SW 1271 (cell line): ENCODE measurements at regions not wholly inside any gene's neighbourhood (a gene's known extent, or its start where the extent isn't known, plus 50 kb on each side); places are given as distances from the start of the nearest gene placed in this dataset.

Experiments
- DNase-seq, 2 experiments: peaks; one replicate each; lab custom pipeline; 2025; lab: John Stamatoyannopoulos, UW

GRCh38 chr2:67660015-67660602 lies 263.0 kb downstream of the ETAA1 start:
- DNase-seq, result no peak

GRCh38 chr2:67660871-67661270 lies 263.7 kb downstream of the ETAA1 start:
- DNase-seq, result no peak

GRCh38 chr2:67662222-67662621 lies 265.1 kb downstream of the ETAA1 start:
- DNase-seq, result no peak

DNA sequence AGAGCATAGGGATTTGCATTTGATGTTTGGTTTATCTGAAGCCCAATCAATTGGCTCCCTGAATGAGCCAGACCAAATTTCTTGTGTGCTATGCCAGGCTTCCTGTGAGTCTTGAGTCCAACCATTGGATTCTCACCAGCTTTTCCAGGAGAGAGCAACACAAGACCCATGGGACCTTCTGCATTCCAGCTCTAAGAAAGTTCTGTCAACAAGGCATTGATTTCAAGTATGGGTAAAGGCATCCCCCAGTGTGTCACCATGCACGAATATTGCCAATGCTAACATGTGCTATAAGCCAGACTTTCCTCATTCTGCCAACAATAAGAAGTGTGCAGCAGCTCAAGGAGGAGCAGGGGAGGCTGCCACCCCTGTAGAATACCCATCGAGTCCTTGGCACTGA lies 266.6 kb downstream of the ETAA1 start:
- DNase-seq, result no peak

DNA sequence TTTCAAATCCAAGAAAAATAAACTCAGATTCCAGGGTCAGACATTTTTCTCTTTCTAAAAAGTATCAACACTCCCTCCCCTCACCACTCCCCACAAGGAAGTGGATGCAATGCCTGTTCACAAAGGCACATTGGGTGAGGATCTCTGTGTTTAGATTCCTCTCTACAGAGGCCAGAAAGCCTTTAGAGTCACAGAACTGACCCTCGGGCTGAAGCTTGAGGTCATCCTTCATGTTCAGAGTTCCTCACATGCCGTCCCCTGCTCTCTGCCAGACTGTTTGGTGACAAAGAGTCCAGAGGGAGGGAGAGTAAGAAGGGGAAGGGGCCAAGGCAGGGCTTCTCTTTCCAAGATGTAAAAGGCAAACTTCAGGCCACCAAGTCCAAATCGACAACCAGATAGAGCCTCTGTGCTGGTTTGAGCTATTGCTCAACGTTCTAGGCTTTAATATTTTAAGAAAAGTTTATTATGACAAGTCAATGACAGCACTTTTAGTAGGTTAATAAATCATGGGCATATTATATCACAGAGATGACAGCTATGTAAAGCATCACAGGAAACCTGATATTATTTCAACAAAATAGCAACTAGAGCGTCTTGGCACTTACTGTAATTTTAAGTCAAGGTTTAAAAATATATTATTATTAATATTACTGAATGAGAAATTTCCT lies 269.4 kb downstream of the ETAA1 start:
- no peak for DNase-seq

DNA sequence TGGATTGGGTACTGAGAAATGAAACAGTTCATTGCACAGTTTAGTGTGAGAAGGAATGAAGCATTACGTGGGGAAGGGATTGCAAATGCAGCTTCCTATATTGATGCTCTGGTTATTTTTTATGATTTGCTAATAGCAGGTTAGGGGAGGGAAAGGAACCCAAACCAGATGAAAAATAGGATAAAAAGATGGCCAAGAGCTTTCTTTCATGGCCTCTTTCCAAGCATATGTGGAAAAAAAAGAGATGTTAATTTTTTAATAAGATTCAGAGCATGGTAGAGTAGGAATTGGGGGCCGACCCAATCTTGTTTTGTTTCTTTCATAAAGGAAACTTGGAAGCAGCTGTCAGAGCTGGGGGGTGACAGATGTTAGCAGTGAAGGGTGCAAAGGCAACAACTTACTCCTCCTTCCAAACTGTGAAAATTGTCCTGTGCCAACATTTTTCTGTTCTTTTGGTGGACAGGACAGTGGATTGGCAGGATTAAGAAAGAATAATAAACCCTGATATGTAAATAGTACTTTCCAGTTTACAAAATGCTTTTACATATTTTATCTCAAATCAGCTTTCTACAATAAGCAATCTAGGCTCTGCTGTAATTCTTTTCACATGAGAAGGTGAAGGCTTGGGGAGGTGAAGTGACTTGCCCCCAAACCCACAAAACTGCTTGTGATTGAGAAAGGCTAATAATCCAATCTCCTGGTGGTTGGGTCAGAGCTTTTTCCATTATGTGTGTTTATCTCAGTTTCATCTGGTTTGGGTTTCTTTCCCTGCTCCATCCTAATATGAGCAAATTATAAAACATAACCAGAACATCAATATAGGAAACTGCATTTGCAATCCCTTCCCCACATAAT lies 270.1 kb downstream of the ETAA1 start:
- no peak for DNase-seq

DNA sequence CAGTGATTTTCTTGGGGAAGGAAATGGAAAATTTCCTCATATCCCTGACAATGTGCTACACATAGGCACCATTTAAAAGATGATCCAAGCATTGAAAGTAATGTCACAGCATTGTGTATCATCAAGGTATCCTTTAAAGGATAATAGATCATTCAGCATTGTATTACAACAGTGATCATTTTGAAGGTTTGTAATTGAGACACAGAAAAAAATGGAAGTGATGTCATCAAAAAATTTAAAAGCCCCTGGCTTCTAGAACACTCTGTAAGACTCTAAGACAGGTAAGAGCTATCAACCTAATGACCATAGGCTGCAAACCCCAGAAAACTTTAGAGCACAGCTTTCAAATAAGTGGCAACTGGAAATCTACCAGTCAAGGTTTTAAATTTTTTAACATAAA lies 271.4 kb downstream of the ETAA1 start:
- no peak for DNase-seq

DNA sequence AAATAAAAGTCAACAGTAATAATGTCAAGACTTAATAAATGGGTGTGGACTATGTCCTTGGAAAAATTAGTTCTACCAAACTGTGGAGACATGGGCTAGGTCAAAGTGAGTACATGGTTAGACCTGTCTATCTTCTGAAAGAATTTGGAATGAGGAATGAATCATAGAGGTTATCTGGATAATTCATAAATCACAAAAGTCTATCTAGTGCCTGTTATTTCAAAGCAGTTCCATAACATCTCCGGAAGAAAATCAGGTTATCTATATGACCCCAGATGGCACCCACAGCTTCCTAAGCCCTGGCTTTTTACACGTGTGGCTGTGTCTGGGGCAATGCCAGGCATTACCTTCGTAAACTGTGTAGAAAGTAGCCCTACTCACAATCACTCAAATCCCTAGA lies 272.0 kb downstream of the ETAA1 start:
- no peak for DNase-seq

DNA sequence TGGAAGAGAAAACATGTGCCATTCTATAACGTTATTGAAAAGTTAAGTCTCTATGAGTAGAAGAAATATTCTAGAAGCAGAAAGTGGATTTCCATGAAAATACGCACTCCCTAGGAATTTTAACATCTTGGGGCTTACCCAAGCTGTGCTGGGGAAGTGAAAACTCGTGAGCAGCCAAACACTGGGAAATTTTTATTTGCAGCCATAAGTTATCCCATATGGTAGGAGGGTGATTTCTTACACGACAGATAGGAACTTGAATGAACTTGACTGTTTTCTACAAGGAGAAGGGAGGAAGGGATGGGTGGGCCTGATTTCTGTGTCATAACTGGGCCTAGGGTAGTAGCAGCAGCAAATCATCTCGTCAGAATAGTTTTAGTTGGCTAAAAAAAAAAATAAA lies 272.6 kb downstream of the ETAA1 start:
- DNase-seq, result no peak

DNA sequence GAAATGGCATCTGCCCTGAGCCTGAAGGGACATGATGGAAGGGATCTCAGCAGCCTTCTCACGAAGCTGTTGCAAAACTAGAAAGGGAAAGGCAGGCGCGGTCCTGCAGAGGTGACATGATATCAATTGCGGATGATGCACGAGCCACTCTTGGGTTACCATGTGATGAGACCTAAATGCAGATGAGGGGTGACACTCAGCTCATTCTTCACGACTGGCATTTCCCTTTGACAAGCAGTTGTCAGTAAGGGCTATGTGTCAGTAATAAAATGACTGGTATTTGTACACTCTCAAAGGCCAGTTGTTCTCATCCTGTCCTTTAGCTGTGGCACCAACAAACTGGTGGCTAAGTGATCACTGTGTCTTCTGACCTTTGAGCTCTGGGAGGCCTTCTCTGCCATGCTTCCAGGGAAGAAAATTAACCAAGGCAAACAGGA lies 273.6 kb downstream of the ETAA1 start:
- DNase-seq, result no peak

DNA sequence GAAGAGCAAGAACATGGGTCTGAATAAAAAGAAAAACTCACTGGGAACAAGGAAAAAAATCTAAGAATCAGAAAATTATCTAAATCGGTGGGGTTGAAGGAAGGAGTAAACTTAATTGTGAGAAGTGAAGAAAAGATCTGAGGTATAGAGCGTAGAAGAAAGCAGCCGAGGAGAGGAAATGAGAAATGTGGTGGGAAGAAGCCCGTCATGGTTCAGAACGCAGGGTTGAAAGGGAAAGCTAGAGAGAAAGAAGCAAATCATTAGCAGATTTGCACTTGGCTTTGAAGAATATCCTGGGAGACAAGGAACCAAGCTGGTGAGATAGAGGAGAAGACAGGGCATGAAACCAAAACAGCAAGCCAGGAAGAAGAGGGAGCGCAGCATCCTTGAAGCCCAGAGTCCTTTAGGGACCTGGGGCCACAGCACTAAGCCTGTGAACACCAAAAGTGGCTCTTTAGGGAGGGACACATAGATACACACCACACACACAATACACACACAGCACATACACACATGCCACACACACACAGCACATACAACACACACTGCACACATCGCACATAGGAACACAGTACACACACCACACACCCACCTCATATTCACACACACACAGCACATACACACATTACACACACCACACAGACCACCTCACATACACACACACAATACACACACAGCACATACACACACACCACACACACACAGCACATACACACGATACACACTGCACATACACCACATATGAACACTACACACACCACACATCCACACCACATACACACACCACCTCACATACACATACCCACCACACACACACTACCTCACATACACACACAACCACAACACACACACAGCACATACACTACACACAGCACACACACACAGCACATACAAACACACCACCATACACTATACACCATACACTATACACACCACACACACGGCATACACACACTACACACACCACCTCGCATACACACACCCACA lies 274.6 kb downstream of the ETAA1 start:
- no peak for DNase-seq

- no peak for DNase-seq
Observed at GRCh38 chr2:67674668-67675067, 277.5 kb downstream of the ETAA1 start.

GRCh38 chr2:67684991-67685390 lies 287.9 kb downstream of the ETAA1 start:
- no peak for DNase-seq

- DNase-seq, result no peak
Observed at GRCh38 chr2:67686254-67686653, 289.1 kb downstream of the ETAA1 start.

DNA sequence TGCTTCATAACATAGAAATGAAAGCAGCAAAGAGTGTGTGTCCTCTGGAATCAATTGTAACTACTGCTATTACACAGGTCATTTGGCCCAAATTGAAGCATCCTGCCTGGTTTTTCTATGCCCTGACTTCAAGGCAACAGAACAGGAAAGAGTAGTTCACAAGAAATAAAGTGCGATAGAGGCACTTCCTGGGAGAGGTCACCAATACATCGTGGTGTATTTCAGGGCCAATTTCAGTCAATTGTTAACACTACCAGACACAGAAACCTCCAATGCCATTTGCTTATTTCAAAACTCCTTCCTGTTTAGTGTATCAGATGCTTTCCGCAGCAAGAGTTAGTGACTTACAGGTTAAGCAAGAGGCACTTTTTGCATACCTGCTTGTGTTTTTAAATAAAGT lies 292.1 kb downstream of the ETAA1 start:
- no peak for DNase-seq

- no peak for DNase-seq
Observed at GRCh38 chr2:67689651-67690050, 292.5 kb downstream of the ETAA1 start.

- DNase-seq, result no peak
Observed at GRCh38 chr2:67694445-67694844, 297.3 kb downstream of the ETAA1 start.

- no peak for DNase-seq
Observed at GRCh38 chr2:67701011-67701410, 303.9 kb downstream of the ETAA1 start.

GRCh38 chr2:67702284-67702683 lies 305.2 kb downstream of the ETAA1 start:
- DNase-seq, result no peak

GRCh38 chr2:67702937-67703336 lies 305.8 kb downstream of the ETAA1 start:
- no peak for DNase-seq

DNA sequence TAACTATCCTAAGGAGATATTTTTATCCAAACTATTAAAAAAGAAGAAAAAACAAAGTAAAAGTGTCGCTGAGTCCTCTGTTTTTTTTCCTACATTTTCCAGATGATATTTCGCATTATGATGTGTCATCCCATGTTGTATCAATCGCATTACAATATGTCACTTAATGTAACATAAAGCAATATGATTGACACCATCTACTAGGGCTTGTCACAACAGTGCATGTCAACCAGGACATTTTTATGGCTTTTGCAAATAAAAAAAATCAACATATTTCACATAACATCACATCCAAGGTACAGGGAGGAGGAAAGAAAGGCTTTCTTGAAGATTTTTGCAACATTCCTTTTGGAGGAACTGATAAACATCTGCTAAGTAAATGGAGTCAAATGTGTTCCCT lies 308.9 kb downstream of the ETAA1 start:
- DNase-seq, result no peak

DNA sequence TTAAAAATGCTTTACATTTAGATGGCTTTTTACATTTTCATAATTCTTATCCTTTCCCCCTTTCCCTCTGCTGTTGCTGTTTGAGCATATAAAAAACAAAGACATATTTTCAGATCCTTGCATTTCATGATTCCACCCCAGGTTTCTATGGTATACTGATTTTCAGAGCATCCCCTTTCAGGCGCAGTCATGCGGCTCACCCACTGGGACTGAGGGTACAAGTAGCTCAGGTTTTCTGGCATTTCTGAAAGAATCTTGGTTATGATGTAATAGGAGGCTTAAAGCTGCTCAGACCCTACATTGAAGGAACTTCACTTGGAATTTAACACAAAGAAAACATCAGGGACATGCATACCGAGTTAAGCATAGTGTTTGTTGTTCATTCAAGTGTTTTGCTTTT lies 310.8 kb downstream of the ETAA1 start:
- no peak for DNase-seq
